Glomerular visceral epithelial cell (primary cell): ENCODE measurements at regions not wholly inside any gene's neighbourhood (a gene's known extent, or its start where the extent isn't known, plus 50 kb on each side); places are given as distances from the start of the nearest gene placed in this dataset.

Source experiments
- DNase-seq: peaks from one replicate; pipeline ENCODE4 v3.0.0-alpha.2; 2016; ENCODE audit errors: extremely low spot score

DNA sequence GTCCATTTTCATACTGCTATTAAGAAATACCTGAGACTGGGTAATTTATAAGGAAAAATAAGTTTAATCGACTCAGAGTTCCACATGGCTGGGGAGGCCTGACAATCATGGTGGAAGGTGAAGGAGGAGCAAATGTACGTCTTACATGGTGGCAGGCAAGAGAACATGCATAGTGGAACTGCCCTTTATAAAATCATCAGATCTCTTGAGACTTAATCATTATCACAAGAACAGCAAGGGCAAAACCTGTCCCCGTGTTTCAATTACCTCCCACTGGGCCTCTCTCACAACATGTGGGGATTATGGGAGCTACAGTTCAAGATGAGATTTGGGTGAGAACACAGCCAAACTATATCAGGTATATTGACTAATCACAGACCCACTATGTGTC is 370.2 kb upstream of the USP24 start:
- no peak for DNase-seq

DNA sequence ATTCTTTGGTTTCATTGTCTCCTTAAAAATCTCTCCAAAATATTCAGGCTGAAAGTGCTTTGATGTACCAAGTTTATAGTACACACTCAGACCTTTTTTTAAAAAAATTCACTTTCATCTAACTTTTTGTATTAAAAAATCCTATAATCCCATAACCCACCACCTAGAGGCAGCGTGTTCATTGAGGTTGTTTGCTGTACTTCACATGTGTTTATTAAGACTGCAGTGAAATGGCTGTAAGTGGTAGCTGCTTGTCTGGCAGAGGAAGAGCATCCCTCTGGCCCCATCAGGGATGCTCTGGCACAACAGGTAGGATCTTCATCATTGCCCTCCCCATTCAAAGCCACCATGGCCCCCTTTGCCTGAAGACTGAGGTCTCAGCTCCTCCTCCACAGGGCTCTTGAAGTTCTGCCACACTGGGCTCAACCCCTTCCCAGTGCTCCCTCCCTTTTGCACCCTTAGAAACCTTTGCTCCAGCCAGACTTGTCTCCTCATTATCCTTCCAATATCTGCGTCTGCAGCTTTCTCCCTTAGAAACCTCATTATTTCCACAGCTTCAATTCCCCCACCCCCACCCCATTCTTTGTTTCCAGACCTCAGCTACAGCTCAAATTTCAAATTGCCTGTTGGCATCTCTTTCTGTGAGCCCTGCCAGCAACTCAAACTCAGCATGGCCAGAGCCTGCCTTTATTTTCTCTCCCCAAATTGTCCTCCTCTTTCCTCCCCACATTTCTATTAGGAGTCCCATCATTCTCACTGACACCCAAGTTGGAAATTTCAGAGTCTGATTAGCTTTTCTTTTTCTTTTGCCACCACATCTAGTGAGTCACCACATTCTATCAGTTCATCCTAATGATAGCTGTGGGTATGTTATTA is 369.6 kb upstream of the USP24 start:
- DNase-seq = no peak

DNA sequence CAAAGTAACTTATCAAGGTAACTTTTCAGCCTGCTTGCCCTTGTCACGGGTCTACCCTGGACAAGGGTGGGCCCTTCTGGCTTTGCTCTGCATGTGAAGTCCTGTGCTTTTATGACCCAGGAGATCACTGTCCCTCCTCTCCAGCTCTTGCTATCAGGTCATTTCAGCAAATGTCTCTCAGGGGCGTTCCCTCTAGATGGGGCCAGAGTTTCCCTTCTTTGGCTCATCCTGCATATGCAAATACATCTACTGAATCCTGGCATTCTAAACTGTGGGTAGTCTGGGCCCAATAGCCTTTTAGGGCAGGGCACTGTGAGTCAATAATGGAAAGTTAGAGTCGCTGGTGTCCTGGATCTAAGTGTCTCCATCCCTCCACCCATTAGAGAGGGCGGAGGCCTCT is 366.9 kb upstream of the USP24 start:
- no peak for DNase-seq

DNA sequence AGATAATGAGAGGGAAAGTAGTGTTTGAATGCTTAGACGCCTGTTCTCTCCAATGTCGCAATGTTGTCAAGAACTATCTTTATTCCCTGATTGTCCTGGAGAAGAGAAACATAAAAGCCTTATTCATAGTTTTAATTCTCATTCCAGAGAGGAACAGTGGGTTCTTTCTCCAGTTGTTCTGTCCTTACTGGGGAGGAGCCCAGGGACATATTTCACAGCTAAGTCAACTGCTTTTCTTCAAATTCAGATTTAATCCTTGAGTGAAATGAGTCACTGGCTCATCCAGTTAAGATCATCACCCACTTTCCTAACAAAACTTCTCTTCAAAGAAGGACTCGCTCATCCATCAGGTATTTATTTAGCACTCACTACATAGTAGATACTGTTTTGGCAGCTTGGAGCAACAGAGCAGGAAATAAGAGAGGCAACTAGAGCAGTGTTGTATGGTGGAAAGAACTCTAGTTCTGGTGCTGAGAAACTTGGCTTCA is 365.7 kb upstream of the USP24 start:
- peak; percentile 37 for DNase-seq

DNA sequence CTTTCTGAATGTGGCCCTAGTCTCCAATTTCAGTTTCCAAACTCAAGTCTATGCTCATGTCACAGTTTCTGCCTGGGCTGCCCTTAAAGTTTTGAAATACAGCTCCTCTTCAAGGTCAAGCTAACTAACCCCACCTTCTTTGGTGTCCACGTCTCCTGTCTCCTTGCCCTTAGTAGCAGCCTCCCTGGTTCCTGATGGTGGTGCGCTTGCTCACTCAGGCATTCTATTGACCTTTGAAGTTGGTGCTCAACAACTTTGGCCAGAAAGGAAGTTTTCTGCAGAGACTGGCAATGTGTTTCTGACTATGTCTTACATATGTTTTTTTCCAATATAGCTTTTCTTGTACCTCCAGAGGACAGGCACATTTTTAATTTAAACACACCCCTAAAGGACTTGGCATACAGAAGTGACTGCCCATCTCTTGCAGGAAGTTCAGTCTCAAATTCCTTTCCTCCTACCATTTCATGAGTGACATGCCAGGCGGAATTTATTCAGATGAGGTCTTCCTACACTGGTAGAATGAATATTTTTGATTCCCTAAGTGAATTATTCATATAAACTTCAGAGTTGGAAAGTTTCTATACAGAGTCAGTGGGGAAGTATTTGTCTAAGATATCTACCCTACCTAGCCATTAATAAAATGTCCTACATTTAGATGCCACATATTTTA is 364.3 kb upstream of the USP24 start:
- no peak for DNase-seq

DNA sequence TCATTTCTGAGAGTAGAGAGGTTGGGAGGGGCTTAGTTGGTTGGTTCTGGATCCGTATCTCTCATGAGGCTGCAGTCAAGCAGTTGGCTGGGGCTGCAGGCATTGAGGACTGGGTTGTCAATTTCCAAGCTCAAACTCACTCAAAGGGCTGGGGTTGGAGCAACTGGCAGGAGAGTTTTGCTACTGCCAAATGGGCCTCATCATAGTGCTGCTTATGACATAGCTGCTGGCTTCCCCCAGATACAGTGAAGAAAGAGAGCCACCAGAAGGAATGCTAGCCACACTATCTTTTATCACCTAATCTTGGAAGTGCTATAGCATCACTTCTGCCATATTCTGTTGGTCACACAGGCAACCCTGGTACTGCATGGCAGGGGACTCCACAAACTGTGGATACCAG is 363.5 kb upstream of the USP24 start:
- DNase-seq = no peak

DNA sequence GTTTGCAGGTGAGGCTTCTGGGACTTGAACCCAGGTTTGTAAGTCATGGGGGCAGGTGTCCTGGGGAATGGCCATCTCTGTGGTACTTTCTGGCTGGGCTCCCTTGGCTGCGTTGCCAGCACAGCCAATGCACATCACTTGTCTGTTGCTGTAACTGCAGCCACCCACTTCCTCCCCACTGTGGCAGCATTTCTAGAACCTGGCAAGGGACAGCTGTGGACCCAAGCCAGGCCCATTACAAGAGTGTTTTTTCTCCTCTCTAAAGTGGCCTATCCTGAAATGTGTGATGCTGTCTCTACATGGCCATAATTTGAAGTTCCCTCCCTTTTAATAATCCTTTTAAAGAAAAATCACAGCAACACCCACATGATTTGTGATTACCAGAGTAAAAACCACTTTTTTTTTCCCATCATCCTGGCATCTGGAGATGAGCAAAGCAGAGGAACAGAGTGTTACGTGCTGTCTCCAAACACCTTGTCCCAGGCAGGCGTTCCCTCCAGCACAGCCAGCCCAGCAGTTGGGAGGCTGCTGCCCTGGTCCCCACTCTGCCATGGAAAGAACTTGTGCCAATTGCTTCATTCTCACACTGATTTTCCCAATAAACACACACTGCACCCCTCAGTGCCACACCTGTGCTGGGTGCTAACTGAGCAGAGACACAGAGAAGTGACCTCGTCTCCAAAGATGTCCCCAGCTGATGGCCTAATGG is 360.6 kb upstream of the USP24 start:
- DNase-seq = no peak

DNA sequence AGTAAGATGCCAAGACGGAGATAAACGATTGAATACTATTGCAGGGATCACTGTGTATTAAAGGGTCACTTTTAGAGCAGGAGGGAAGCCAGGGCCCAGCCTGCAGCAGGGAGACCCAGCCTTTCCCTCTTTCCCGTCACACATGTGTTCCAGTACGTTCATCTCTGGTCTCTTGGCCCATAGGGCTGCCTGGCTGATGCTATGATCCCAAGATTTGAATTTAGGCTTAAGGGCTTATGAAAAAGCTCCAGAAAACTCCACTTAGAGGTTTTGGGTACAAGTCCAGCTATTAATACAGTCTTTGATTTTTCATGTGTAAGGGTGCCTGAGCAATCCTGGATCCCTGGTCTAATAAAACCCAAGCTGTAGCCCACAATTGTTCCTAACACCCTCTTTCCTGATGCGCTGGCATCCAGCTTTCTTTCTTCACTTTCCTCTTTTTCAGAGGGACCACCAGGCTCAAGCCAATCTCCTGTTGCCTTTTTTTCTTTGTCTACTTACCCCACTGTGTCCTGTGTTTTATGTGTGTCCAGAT is 359.6 kb upstream of the USP24 start:
- no peak for DNase-seq

DNA sequence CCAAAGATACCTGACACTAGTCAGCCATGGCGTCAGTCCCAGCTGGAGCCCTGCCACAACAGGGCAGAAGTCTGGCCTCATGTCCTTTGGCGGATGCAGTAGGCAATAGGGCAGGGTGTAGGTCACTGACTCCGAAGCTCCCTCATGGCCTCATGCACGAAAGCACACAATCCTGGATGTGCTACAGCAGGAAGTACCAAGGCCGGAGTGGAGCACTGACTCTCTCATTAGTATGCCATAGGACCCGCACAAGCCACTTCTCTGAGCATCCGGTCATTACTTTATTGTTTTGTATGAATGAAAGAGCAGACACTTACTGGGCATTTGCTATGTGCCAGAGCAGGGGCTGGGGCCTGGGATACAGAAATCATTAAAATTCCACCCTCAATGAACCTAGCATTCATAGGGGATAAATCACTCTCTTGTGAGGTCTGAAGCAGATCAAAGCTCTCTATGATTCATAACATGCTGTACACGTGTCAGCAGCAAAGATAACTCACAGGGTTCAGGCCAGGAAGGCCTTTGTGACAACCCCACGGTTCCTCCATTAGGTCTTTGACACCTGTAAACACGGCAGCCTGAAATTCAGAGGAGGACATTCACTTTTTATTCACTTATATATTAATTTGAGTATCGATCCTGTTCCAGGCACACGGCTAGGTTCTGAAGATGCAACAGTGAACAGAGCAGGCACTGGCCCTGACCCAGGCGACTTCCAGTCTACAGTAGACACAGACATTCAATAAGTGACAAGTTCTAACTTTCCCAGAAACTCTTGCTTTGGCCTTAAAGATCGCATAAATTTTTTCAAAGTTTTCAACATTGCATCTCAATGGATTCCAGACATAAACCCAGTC is 357.9 kb upstream of the USP24 start:
- DNase-seq = peak; percentile 71

DNA sequence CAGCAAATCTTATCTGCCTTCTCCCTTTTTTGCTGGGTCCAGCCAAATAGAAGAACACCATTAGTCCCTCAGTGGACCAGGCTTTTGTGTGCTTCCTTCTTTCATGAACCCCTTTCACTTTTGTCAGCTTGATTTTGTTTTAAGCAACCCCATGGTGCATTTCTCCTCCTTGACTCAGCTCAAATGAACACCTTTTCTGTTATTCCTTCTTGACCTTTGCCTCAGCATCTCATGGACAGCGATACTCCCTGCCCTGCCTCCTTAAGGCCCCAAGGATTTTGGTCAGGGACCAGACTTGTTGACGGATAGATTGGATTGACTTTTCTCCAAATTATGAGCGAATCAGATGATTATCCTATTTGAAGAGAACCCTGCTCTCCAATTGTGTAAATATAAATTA is 356.6 kb upstream of the USP24 start:
- no peak for DNase-seq

DNA sequence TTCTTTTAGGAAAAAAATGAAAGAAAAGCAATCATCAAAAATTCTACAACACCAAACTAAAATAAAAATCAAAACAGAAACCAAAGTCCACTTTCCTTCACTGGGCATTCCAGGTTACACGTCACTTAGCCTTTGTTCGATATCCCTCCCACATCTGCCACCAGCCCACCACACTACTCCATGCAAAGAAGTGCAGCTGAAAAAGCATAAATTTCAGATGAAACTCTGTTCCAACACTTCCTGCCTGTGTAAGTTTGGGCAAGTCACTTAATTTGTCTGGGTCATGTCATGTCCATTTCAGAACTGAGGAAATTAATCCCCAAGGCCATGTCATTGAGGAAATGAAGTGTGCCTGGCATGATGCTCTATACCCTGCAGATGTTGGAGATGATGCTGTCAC is 354.3 kb upstream of the USP24 start:
- DNase-seq = no peak

DNA sequence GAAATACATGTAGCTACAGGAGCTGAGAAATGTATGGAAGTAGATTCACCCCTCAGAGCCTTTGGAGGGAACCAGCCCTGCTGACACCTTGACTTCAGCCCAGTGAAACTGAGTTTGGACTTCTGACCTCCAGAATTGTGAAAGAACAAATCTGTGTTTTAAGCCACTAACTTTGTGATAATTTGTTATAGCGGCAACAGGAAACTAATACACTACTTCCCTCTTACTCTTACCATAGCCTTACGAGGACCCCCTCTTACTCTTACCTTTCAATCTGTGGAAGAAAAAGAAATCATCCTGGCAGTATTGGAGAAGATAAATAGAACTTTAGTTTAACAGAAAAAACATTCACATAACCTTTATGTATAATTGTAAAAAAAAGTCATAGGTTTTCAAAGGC is 353.6 kb upstream of the USP24 start:
- DNase-seq = no peak

DNA sequence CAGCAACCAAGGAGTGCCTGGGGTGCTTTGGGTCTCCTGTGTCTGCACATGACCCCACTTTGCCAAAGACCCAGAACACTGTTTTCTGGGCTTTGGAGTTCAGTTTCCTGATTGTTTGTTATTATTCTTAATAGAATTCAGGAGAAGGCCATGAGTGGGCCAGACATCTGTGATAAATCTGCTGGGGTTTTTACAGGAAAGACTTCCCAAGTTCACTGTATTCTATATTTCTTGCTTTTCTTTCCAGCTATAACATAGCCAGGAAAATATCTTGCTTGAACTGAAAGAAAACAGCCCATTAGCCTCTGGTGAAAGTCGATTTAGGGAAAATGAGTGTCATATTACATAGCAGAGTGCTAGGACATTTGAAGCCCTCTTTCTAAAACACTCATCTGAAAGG is 345.1 kb upstream of the USP24 start:
- no peak for DNase-seq

DNA sequence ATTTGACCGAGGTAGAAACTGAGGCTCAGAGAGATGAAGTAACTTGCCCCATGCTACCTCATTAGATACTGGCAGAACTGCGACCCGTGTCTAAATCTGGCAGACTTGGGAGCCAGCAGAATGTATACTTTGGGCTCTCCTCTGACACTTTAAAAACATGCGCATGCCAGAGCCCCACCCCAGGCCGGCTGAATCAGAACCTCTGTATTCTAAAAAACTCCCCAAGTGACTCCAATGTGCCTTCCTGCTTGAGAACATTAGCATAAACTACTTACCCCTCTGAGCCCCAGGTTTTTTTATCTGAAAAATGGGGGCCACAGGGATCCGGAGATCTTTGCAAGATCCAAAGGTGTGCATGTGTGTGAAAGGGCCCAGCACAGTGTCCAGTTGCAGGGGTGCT is 344.7 kb upstream of the USP24 start:
- DNase-seq = no peak

DNA sequence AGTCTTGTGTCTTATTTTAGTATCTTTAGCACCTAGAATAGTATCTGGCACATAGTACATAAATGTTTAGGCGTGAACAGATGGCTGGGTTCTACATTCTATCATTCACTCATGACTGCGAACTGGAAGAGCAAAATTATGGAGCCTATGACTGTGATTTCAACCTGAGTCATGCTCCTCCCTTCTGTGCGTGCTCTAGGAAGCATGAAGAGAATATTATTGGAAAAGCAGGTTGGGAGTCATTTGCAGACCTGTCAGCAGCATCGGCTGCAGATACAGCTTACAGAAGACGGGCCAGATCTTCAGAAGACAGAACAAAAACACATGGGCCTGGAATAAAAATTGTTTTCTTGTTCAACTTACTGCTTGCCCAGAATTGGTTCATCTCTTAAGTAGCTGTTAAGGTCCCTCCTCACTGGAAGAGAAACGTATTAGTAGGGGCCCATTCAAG is 344.0 kb upstream of the USP24 start:
- no peak for DNase-seq

DNA sequence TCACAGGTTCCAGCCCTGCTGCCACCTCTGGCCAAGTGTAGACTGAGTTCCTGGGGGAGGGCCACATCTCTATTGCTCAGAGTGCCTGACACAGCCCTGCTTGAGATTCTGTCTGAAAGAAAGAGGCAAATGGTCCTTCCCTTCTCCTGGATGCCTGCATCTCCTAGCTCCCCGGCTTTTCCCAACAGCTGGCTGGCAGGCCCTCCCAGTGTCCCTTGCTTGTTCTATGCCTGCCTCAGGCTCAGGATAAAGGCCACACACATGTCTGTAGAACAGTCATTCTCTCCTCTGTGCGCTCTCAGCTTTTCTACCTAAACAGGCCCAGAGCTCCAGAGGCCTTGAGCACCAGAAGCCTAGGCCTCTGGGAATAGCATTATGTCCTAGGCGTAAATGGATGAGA is 343.4 kb upstream of the USP24 start:
- DNase-seq = no peak

DNA sequence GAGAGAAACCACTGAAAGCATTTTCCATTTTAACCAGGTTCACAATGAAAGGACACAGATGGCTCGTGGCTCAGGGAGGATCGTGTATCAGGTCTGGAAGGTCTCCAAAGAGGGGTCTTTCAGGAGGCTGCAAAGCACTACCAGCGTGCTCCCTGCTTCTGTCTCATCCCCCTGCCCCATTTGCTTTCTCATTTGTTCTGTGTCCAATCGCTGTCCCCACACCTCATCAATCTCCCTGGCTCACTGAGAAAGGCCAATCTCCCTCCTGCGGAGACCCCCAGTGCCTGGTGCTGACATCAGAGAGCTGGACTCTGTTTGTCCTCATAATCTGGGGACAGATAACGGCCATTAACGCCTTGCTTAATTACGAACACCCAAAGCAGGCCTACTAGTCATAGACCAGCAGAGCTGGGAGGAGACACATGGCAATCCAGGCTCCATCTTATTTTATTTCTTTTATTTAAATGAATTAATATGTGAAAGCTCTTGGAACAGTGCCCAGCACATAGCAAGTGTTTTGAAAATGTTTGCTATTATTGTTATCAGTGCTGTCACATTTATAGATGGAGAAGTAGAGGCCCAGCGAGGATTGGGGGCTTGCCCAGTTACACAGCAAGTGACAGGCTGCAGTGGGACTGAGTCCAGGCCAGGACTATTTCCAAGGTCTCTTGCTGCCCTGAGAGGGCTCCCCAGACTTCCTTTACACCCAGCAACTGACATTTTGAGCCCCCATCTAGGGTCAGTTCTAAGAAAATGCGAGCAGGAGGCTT is 341.0 kb upstream of the USP24 start:
- no peak for DNase-seq

DNA sequence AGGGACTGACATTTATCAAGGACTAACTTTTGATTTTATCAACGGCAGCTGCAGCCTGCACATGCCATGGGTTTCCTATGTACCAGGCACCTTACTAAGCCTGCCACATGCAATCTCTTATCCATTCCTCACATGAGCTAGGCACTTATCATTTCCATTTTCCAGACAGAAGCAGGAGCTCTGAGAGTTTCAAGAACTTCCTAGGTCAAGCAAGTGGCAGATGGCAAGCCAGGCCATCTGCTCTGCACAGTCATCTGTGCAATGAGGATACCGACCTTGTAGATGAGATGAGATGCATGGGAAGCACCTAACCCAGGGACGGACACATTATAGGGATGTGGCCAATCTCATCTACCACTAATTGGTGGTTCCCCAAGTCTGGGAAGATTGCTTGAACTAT is 339.4 kb upstream of the USP24 start:
- no peak for DNase-seq

DNA sequence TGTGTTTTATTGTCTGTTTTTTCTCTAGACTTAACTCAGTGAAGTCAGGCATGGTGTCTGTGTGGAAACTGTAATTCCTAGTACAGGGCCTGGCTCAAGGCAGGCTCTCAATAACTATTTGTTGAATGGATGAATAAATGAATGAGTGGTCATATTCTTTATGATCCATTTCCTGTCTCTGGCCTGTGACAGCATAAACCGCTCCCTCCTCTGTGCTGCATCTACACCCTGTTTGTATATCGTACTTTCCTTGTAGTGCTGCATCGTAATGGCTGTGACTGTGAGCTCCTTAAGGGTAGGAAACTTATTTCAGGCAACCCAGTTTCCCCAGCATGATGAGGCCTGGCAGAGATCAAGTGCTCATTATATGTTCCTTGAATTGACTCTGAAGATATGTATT is 337.5 kb upstream of the USP24 start:
- DNase-seq = no peak

DNA sequence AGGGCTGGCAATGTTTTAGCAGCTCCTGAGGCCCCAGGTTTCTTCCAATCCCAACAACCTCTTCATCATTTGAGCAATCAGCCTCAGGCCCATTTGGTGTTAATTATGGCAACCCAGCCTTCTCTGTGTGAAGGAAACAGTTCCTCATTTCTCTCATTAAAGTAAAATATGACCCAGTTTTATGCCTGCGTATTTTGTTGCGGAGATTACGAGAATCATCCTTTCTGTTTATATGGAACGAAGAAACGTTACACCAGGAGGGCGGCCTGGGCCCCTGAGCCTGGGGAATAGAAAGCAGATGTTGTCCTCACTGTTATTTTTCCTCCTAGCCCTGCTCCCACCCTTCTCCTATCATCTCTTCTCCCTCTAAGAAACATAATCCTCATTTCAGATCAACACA is 332.2 kb upstream of the USP24 start:
- no peak for DNase-seq

DNA sequence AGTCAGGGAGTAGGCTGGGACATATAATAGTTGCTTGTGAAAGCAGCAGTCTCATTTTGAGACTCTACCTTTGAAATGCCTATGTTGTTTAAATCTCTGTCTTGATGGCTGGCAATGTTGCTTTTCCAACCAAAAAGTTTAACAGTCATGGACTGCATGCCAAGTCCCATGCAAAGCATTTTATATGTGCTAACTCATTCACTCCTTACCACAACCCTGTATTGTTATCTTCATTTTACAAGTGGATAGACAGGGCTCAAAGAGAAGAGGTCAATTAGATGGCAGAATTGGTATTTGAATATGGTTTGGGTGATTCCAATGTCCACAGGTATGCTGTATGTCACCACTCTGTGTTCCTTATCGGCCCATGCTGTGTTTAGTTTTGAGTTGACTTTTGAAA is 331.4 kb upstream of the USP24 start:
- no peak for DNase-seq
